Kidney (tissue), 13 donors: ENCODE measurements at regions not wholly inside any gene's neighbourhood (a gene's known extent, or its start where the extent isn't known, plus 50 kb on each side); places are given as distances from the start of the nearest gene placed in this dataset.

Experiments
- DNase-seq, 5 donors: peaks; one replicate each; pipeline ENCODE4 v3.0.0-alpha.2; 2013 to 2020
- FAIRE-seq: peaks from 2 replicates; lab custom pipeline; 2012; peaks lifted over from hg19 to GRCh38; lab: Jason Lieb, UNC
- H3K27ac ChIP-seq, 2 donors: one replicate each; pipeline ENCODE4 v1.7.0; 2013; ENCODE audit warnings: low read depth in 2 of 2, low read length in 2 of 2, inconsistent platforms in 1 of 2
- H3K27me3 ChIP-seq: one replicate; pipeline ENCODE4 v1.7.1; 2013; ENCODE audit warnings: low read length, inconsistent platforms; ENCODE audit not compliant: control insufficient read depth, insufficient read depth
- H3K36me3 ChIP-seq, 3 donors: one replicate each; pipeline versions ENCODE4 v1.7.0 to v1.7.1; 2013; ENCODE audit warnings: low read length in 3 of 3, control low read depth in 1 of 3, inconsistent platforms in 1 of 3; ENCODE audit not compliant: insufficient read depth in 3 of 3, control insufficient read depth in 2 of 3
- H3K4me1 ChIP-seq, 3 donors: one replicate each; pipeline versions ENCODE4 v1.7.0 to v1.7.1; 2013; ENCODE audit warnings: low read length in 3 of 3, inconsistent platforms in 1 of 3, low read depth in 1 of 3; ENCODE audit not compliant: control insufficient read depth in 2 of 3, insufficient read depth in 2 of 3
- H3K4me3 ChIP-seq, 3 donors: one replicate each; pipeline versions ENCODE4 v1.7.0 to v1.8.1; 2013; ENCODE audit warnings: low read length in 3 of 3, control low read depth in 1 of 3, inconsistent platforms in 1 of 3
- H3K9ac ChIP-seq, 3 donors: one replicate each; pipeline versions ENCODE4 v1.7.0 to v1.7.1; 2013; ENCODE audit warnings: low read length in 3 of 3, control low read depth in 1 of 3, inconsistent platforms in 1 of 3
- H3K9me3 ChIP-seq, 3 donors: one replicate each; pipeline versions ENCODE4 v1.7.0 to v1.7.1; 2013; ENCODE audit warnings: low read length in 3 of 3, control low read depth in 1 of 3, inconsistent platforms in 1 of 3; ENCODE audit not compliant: control insufficient read depth in 2 of 3, insufficient read depth in 1 of 3
- intact Hi-C: fragments of 100-400 bp; cut with DNase I; formaldehyde crosslinking; loops from one replicate; pipeline ENCODE4 v1.11.1; 2022
- TF ChIP-seq, protein P1 (sequence below): IDR thresholded peaks from 3 replicates; pipeline ENCODE4 v1.5.1; 2012; ENCODE audit warnings: mild to moderate bottlenecking, moderate library complexity, borderline replicate concordance; ENCODE audit not compliant: insufficient read depth; ENCODE audit errors: extremely low read depth
- donor health status: control.
- donor health status: control.
- donor health status: control.
- donor health status: control.
- donor health status: control.
- donor health status: DM: yes; HTN: yes; CAD: no.
- donor health status: Normal renal cell carcinoma (clear cell type).

DNA sequence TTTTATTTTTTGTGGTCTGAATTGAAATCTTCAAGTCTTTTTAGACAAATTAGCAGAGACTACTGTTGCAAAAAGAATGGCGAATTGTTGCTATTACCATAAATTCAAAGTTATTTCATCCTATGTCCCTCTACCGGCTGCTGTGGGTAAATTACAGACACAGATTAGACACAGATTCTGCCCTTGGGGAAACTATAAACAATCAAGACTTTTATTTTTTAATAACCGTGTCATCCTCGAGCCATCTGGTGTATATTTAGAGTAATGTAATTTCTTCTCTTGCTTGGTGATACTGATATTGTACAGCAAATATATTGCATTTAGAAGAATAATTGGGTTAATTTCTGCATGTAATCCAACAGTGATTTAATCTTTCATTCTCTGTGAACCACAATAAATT lies 228.0 kb upstream of the ADAMTSL1 start:
- H3K4me1 ChIP-seq, result no peaks in the 10 kb centered on the region
- intact Hi-C loops, result no loop called here
- FAIRE-seq, result no peak
- H3K27ac ChIP-seq, result no peak overlapping the region
- H3K9me3 ChIP-seq, result no peaks in the 10 kb centered on the region
- no peak overlapping the region for H3K4me3 ChIP-seq
- TF ChIP-seq, protein P1, sequence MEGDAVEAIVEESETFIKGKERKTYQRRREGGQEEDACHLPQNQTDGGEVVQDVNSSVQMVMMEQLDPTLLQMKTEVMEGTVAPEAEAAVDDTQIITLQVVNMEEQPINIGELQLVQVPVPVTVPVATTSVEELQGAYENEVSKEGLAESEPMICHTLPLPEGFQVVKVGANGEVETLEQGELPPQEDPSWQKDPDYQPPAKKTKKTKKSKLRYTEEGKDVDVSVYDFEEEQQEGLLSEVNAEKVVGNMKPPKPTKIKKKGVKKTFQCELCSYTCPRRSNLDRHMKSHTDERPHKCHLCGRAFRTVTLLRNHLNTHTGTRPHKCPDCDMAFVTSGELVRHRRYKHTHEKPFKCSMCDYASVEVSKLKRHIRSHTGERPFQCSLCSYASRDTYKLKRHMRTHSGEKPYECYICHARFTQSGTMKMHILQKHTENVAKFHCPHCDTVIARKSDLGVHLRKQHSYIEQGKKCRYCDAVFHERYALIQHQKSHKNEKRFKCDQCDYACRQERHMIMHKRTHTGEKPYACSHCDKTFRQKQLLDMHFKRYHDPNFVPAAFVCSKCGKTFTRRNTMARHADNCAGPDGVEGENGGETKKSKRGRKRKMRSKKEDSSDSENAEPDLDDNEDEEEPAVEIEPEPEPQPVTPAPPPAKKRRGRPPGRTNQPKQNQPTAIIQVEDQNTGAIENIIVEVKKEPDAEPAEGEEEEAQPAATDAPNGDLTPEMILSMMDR, result no peak
- no peaks in the 10 kb centered on the region for H3K27me3 ChIP-seq
- no peak for DNase-seq
- H3K36me3 ChIP-seq, result no peaks in the 10 kb centered on the region
- H3K9ac ChIP-seq, result no peak overlapping the region

GRCh38 chr9:18250053-18250452 lies 223.9 kb upstream of the ADAMTSL1 start:
- no peak overlapping the region for H3K4me3 ChIP-seq
- TF ChIP-seq, protein P1, result no peak
- intact Hi-C loops, result loop anchor here (10.0 kb wide), 1 partner anchor 775 kb away; no protein-coding TSS in a partner anchor

DNA sequence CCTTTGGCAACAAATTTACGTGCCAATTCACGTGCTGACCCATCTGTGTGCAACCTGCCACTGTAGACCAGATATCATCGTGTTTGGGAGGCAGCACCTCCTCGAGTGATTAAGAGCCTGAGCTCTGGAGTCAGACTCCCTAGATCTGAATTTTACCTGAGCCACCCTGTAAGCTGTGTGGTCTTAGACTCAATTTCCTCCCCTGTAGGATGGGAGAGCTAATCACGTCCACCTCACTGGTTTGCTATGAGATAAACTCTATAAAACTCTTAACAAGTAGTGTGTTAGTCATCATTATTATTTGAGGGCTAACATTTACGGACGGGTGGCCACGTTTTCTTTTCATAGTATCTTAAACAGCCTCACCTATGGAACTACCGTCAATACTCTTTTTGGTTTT lies 220.0 kb upstream of the ADAMTSL1 start:
- no peak for FAIRE-seq
- H3K27me3 ChIP-seq, result no peaks in the 10 kb centered on the region
- H3K36me3 ChIP-seq, result no peaks in the 10 kb centered on the region
- intact Hi-C loops, result loop anchor here (10.0 kb wide), 1 partner anchor 771 kb away; no protein-coding TSS in a partner anchor
- H3K9ac ChIP-seq, result no peak overlapping the region
- H3K9me3 ChIP-seq, result no peaks in the 10 kb centered on the region
- no peak overlapping the region for H3K27ac ChIP-seq
- TF ChIP-seq, protein P1, result no peak
- H3K4me1 ChIP-seq, result no peaks in the 10 kb centered on the region
- H3K4me3 ChIP-seq, result no peak overlapping the region
- no peak for DNase-seq

More at GRCh38 chr9:18250053-18250452, 223.9 kb upstream of the ADAMTSL1 start:
- Histone ChIP-seq H3K27ac (no peak overlapping the region), H3K36me3 (no peaks in the 10 kb centered on the region), H3K4me1 (no peaks in the 10 kb centered on the region), H3K27me3 (no peaks in the 10 kb centered on the region), H3K9ac (no peak overlapping the region), H3K9me3 (no peaks in the 10 kb centered on the region)
- DNase-seq, result no peak
- FAIRE-seq, result no peak

- Histone ChIP-seq H3K9ac (no peak overlapping the region), H3K27ac (no peak overlapping the region), H3K4me3 (no peak overlapping the region), H3K9me3 (no peaks in the 10 kb centered on the region), H3K4me1 (no peaks in the 10 kb centered on the region), H3K36me3 (no peaks in the 10 kb centered on the region), H3K27me3 (no peaks in the 10 kb centered on the region)
- peak; percentile 88 for FAIRE-seq
- intact Hi-C loops, result loop anchor here (10.0 kb wide), 1 partner anchor 770 kb away; no protein-coding TSS in a partner anchor
- peak; percentile 84 to 95 (median 89) for DNase-seq
- TF ChIP-seq, protein P1, result peak; percentile 95
Measured at GRCh38 chr9:18255158-18255629, 218.8 kb upstream of the ADAMTSL1 start.
